NB4 (cell line): ENCODE measurements at regions not wholly inside any gene's neighbourhood (a gene's known extent, or its start where the extent isn't known, plus 50 kb on each side); places are given as distances from the start of the nearest gene placed in this dataset.

ENCODE experiments used
- MYC ChIP-seq: IDR thresholded peaks from 2 replicates; pipeline ENCODE4 v1.6.1; 2011; ENCODE audit warnings: low read depth, low read length
- POLR2A ChIP-seq: IDR thresholded peaks from 2 replicates; pipeline ENCODE4 v1.6.1; 2011; ENCODE audit warnings: mild to moderate bottlenecking; ENCODE audit not compliant: insufficient read length; ENCODE audit errors: extremely low read depth
- TF ChIP-seq, protein P1 (sequence below): IDR thresholded peaks from one replicate; pipeline ENCODE4 v1.5.1; 2012; ENCODE audit warnings: low read depth, low read length

DNA sequence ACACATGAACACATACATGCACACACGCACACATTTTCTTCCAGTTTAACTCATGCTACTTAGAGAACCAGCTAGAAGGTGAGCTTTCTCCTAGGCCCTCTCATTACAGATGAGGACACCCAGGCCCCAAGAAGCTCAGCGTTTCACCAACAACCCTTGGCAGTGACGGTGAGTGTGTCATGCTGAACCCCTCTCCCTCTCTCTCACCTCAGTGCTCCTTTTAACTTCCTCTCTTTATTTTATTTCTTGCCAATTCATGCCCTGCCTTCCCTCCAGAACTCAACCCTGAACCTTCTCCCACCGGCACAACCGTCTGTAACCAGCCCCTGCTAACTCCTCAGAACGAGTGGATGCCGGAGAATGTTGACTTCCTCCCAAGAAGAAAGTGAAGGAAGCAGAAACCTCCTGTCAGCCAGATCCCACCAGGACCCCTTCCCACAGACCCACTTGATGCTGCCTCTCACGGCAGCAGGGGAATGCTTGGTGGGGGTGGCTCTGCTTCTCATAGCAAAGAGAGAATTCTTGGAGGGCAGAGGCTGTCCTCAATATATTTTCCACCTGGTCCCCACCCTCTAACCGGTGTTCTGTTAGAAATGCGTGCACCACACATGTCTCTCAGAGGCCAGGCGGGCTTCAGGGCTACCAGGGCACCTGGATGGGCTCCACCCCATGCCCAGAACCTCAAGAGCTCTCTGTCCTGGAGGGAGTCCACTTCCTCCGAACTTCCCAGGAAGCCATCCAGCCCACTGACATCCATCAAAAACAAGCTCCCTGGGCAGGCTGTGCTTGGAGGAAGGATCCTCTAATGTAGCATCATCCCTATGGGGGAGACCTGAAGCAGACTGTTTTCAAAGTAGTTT, 134.0 kb downstream of the TOMM20 start:
- TF ChIP-seq, protein P1, sequence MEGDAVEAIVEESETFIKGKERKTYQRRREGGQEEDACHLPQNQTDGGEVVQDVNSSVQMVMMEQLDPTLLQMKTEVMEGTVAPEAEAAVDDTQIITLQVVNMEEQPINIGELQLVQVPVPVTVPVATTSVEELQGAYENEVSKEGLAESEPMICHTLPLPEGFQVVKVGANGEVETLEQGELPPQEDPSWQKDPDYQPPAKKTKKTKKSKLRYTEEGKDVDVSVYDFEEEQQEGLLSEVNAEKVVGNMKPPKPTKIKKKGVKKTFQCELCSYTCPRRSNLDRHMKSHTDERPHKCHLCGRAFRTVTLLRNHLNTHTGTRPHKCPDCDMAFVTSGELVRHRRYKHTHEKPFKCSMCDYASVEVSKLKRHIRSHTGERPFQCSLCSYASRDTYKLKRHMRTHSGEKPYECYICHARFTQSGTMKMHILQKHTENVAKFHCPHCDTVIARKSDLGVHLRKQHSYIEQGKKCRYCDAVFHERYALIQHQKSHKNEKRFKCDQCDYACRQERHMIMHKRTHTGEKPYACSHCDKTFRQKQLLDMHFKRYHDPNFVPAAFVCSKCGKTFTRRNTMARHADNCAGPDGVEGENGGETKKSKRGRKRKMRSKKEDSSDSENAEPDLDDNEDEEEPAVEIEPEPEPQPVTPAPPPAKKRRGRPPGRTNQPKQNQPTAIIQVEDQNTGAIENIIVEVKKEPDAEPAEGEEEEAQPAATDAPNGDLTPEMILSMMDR, result no peak
- TF ChIP-seq MYC, result no peak
- no peak for TF ChIP-seq POLR2A
